Pancreas (tissue), 10 donors: ENCODE measurements at regions not wholly inside any gene's neighbourhood (a gene's known extent, or its start where the extent isn't known, plus 50 kb on each side); places are given as distances from the start of the nearest gene placed in this dataset.

Experiments
- ATAC-seq, 4 donors: fragments of 200-7000 bp; cut with Tn5 transposase; one replicate each; pipeline versions ENCODE4 v1.8.0 to v1.9.1; 2020; ENCODE audit warnings: mild to moderate bottlenecking in 4 of 4, moderate library complexity in 4 of 4
- DNase-seq, 6 donors: peaks; one replicate each; pipeline ENCODE4 v3.0.0-alpha.2; 2020
- FAIRE-seq: peaks from 2 replicates; lab custom pipeline; 2012; peaks lifted over from hg19 to GRCh38; lab: Jason Lieb, UNC
- H3K27ac ChIP-seq, 4 donors: fragments of 200-600 bp; sonication (generic); 1 replicate in 3 of 4; 2 replicates in 1 of 4; pipeline versions ENCODE4 v1.5.0 to v1.8.0; 2020
- H3K27me3 ChIP-seq, 4 donors: fragments of 200-600 bp; one replicate each; pipeline ENCODE4 v1.8.0; 2021
- H3K36me3 ChIP-seq, 3 donors: fragments of 200-600 bp; sonication (generic) in 1 of 3; one replicate each; pipeline versions ENCODE4 v1.5.0 to v1.8.0; 2020 to 2021
- H3K4me1 ChIP-seq, 3 donors: fragments of 200-600 bp; one replicate each; pipeline ENCODE4 v1.8.0; 2021
- H3K4me3 ChIP-seq, 4 donors: fragments of 200-600 bp; sonication (generic) in 2 of 4; one replicate each; pipeline versions ENCODE4 v1.5.0 to v1.8.0; 2020 to 2021
- H3K9me3 ChIP-seq, 4 donors: fragments of 200-600 bp; one replicate each; pipeline ENCODE4 v1.8.0; 2021
- WGBS, 2 donors: extraction: QIAGEN DNeasy Blood & Tissue Kit; methylation state at CpG; one replicate each; pipeline ENCODE4 v1.1.7; 2013; 5-methylcytosine and 5-hydroxymethylcytosine counted together
- intact Hi-C, 3 donors: fragments of 100-400 bp; cut with DNase I; formaldehyde crosslinking; loops; one replicate each; pipeline versions ENCODE4 v1.11.1 to v1.14.2; 2022
- TF ChIP-seq, protein P1 (sequence below), 4 donors: fragments of 200-600 bp; sonication (generic) in 3 of 4; IDR thresholded peaks; one replicate each; pipeline versions ENCODE4 v1.5.0 to v1.8.0; 2021; ENCODE audit warnings: antibody characterized with exemption in 4 of 4
- donor health status: healthy with polysubstance abuse.
- donor health status: DM: no; HTN: no; CAD: no; lungs with moderate emphysema.
- donor health status: DM: no; HTN: no; CAD: no.
- donor health status: control.
- donor health status: control.
- donor health status: Bipolar disorder and iron deficiency.
- donor health status: DM: yes; HTN: yes; CAD: no.
- donor health status: DM: no; HTN: no; CAD: no.
- donor health status: DM: no; HTN: no; CAD: no.
- donor health status: DM: yes; HTN: yes; CAD: no.

DNA sequence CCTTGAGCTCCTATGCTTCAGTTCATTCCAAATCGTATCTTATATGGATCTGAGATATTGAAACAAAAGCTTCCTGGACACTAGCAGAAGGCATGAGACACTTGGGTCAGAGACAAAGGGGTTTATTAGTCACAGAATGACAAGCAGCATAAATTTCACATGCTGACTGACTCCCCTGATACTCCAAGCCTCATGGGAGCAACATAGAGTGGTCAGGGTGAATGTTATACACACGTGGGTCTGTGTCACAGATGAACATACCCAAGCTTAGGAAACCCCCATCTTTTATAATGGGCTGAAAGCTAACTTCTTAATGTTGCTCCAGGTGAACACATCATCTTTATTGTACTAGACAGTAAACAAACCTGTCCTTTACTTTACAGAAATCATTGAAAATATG is 599.9 kb upstream of the RGS18 start:
- no peaks in the 10 kb centered on the region for H3K36me3 ChIP-seq
- DNase-seq, result no peak
- no peak overlapping the region for H3K4me3 ChIP-seq
- no peaks in the 10 kb centered on the region for H3K27me3 ChIP-seq
- intact Hi-C loops, result no loop called here
- no peaks in the 10 kb centered on the region for H3K4me1 ChIP-seq
- no peaks in the 10 kb centered on the region for H3K9me3 ChIP-seq
- FAIRE-seq, result no peak
- 58 to 61% methylated on average over 2 of the region's 2 CpGs for WGBS, 2 donors
- H3K27ac ChIP-seq, result no peak overlapping the region
- ATAC-seq, result no peak
- TF ChIP-seq, protein P1, sequence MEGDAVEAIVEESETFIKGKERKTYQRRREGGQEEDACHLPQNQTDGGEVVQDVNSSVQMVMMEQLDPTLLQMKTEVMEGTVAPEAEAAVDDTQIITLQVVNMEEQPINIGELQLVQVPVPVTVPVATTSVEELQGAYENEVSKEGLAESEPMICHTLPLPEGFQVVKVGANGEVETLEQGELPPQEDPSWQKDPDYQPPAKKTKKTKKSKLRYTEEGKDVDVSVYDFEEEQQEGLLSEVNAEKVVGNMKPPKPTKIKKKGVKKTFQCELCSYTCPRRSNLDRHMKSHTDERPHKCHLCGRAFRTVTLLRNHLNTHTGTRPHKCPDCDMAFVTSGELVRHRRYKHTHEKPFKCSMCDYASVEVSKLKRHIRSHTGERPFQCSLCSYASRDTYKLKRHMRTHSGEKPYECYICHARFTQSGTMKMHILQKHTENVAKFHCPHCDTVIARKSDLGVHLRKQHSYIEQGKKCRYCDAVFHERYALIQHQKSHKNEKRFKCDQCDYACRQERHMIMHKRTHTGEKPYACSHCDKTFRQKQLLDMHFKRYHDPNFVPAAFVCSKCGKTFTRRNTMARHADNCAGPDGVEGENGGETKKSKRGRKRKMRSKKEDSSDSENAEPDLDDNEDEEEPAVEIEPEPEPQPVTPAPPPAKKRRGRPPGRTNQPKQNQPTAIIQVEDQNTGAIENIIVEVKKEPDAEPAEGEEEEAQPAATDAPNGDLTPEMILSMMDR (IDR thresholded peaks at IDR 0.05), result no peak

DNA sequence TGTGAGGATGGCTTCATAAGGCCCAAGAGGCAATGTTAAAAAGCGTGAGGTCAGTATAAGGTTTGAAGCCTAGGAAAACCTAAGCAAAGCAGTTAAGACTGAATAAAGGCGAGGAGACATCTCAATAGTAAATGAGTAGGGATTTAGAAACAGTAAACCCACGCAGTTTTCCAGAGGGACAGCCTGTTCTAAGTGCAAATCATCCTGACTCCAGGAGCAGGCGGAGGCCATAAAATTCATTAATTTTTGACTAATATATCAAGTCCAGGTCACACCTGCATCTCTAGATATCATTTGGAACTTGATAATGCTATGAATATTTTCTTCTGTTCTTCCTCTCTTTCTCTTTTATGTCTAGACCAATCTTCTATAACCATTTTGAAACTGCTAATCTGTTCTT is 597.0 kb upstream of the RGS18 start:
- TF ChIP-seq, protein P1 (IDR thresholded peaks at IDR 0.05), result no peak
- ATAC-seq (no peak), DNase-seq (no peak), FAIRE-seq (no peak)
- H3K9me3 ChIP-seq, result no peaks in the 10 kb centered on the region
- no peaks in the 10 kb centered on the region for H3K36me3 ChIP-seq
- H3K4me1 ChIP-seq, result no peaks in the 10 kb centered on the region
- no peak overlapping the region for H3K4me3 ChIP-seq
- intact Hi-C loops, result no loop called here
- H3K27me3 ChIP-seq, result no peaks in the 10 kb centered on the region
- no peak overlapping the region for H3K27ac ChIP-seq
- 66 to 72% methylated on average over 4 of the region's 4 CpGs for WGBS, 2 donors

DNA sequence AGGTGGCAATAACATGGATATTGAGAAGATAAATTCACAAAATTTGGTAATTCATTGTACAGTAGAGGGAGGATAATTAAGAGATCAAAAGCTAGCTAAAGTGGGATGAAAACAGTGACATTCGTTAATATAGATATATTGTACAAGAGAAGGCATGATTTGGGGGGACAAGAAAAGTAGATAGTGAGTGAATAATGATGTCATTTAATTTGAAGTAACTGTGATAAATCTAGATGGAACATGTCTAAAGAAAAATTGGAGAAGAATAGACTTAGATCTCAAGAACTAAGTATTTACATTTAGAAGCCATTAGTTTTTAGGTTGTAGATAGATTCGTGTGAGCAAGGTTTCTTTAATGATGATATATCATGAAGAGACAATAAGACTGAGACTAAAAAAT is 594.0 kb upstream of the RGS18 start:
- no peaks in the 10 kb centered on the region for H3K4me1 ChIP-seq
- H3K36me3 ChIP-seq, result no peaks in the 10 kb centered on the region
- no peaks in the 10 kb centered on the region for H3K27me3 ChIP-seq
- intact Hi-C loops, result no loop called here
- H3K4me3 ChIP-seq, result no peak overlapping the region
- no peak overlapping the region for H3K27ac ChIP-seq
- DNase-seq (no peak), ATAC-seq (no peak), FAIRE-seq (no peak)
- 81 to 90% methylated on average over 2 of the region's 2 CpGs for WGBS, 2 donors
- H3K9me3 ChIP-seq, result no peaks in the 10 kb centered on the region
- TF ChIP-seq, protein P1 (IDR thresholded peaks at IDR 0.05), result no peak

DNA sequence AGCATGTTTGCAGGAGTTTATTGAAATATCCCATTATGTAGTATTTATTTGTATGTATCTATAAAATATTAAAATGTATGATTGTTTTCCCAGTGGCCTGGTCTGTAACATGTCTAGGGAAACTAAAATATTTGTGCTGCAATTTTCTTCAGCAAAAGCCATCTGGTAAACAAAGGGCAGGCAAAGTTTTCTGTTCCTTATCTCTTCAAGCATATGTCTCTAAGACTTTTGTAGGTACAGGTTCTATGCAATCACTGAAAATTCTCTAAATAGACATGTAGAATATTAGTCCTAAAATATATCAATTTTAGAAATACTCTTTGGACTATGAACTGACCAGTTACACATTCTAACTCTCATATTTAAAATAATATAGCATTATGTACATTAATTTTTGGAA is 585.8 kb upstream of the RGS18 start:
- DNase-seq, result no peak
- FAIRE-seq, result no peak
- ATAC-seq, result no peak

DNA sequence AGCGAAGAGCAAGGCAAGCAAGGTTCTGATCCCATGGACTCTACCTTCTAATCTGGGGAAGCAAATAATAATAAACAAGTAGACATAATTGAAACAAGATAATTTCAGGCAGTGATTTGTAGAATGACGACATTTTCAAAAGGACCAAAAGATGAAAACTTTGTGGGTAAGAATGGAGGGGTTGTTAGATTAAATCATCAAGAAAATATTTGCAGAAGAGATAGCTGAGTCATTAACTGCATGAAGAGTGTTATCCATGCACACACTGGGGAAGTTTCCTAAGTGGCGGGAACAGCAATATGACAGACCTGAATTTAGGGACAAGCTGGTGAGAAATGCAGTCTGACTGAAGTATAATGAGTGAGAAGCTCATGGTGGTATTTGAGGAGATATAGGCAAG is 583.1 kb upstream of the RGS18 start:
- no peak for FAIRE-seq
- H3K27me3 ChIP-seq, result no peaks in the 10 kb centered on the region
- no peak for DNase-seq
- no peaks in the 10 kb centered on the region for H3K9me3 ChIP-seq
- no peak overlapping the region for H3K4me3 ChIP-seq
- H3K36me3 ChIP-seq, result no peaks in the 10 kb centered on the region
- 78 to 81% methylated on average over 3 of the region's 3 CpGs for WGBS, 2 donors
- no peaks in the 10 kb centered on the region for H3K4me1 ChIP-seq
- TF ChIP-seq, protein P1 (IDR thresholded peaks at IDR 0.05), result no peak
- H3K27ac ChIP-seq, result no peak overlapping the region
- intact Hi-C loops, result no loop called here
- ATAC-seq, result no peak

More for the DNA sequence above, 585.8 kb upstream of the RGS18 start:
- Histone ChIP-seq H3K27ac (no peak overlapping the region), H3K27me3 (no peaks in the 10 kb centered on the region), H3K4me3 (no peak overlapping the region), H3K9me3 (no peaks in the 10 kb centered on the region), H3K36me3 (no peaks in the 10 kb centered on the region), H3K4me1 (no peaks in the 10 kb centered on the region)
- TF ChIP-seq, protein P1 (IDR thresholded peaks at IDR 0.05), result no peak
- intact Hi-C loops, result no loop called here
